ENCODE measurements at regions not wholly inside any gene's neighbourhood (a gene's known extent, or its start where the extent isn't known, plus 50 kb on each side); places are given as distances from the start of the nearest gene placed in this dataset.

GRCh38 chr7:156022483-156023459, 210.5 kb upstream of the SHH start:
- no peak for TF ChIP-seq CTCF (conservative IDR thresholded peaks at IDR 0.05; ENCODE audit: low read depth, low read length)
- TF ChIP-seq, protein P1, sequence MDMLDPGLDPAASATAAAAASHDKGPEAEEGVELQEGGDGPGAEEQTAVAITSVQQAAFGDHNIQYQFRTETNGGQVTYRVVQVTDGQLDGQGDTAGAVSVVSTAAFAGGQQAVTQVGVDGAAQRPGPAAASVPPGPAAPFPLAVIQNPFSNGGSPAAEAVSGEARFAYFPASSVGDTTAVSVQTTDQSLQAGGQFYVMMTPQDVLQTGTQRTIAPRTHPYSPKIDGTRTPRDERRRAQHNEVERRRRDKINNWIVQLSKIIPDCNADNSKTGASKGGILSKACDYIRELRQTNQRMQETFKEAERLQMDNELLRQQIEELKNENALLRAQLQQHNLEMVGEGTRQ (IDR thresholded peaks at IDR 0.05; ENCODE audit: low read depth, low read length) = no peak
- TF ChIP-seq POLR2A (IDR thresholded peaks at IDR 0.05; ENCODE audit: low read depth, low read length) = no peak
- no peak for TF ChIP-seq BHLHE40 (IDR thresholded peaks at IDR 0.05; ENCODE audit: low read depth, low read length)
- no peak for TF ChIP-seq MXI1 (IDR thresholded peaks at IDR 0.05; ENCODE audit: borderline replicate concordance, low read depth, low read length)
- TF ChIP-seq FOS (IDR thresholded peaks at IDR 0.05; ENCODE audit: low read depth, low read length) = no peak
- no peak for TF ChIP-seq SMC3 (IDR thresholded peaks at IDR 0.05; ENCODE audit: low read depth, low read length)
- TF ChIP-seq, protein P2, sequence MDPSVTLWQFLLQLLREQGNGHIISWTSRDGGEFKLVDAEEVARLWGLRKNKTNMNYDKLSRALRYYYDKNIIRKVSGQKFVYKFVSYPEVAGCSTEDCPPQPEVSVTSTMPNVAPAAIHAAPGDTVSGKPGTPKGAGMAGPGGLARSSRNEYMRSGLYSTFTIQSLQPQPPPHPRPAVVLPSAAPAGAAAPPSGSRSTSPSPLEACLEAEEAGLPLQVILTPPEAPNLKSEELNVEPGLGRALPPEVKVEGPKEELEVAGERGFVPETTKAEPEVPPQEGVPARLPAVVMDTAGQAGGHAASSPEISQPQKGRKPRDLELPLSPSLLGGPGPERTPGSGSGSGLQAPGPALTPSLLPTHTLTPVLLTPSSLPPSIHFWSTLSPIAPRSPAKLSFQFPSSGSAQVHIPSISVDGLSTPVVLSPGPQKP (IDR thresholded peaks at IDR 0.05; ENCODE audit: borderline replicate concordance, low read depth, low read length) = no peak
- TF ChIP-seq MAFK (IDR thresholded peaks at IDR 0.05; ENCODE audit: low read depth, low read length) = no peak
- no peak for TF ChIP-seq RAD21 (IDR thresholded peaks at IDR 0.05; ENCODE audit: low read length)
- no peak for TF ChIP-seq RCOR1 (IDR thresholded peaks at IDR 0.05; ENCODE audit: insufficient replicate concordance, low read length)
- no peak for TF ChIP-seq CHD1 (IDR thresholded peaks at IDR 0.05; ENCODE audit: low read depth, low read length)
